MM.1S (cell line): ENCODE measurements at regions not wholly inside any gene's neighbourhood (a gene's known extent, or its start where the extent isn't known, plus 50 kb on each side); places are given as distances from the start of the nearest gene placed in this dataset.

Experiments
- DNase-seq: peaks from one replicate; pipeline ENCODE4 v3.0.0-alpha.2; 2015
- H2AFZ ChIP-seq: fragments of 300-600 bp; sonication (generic); 2 replicates; pipeline ENCODE4 v1.6.0; 2016; ENCODE audit warnings: antibody characterized with exemption, low read length
- H3F3A ChIP-seq: fragments of 300-600 bp; sonication (generic); 2 replicates; pipeline ENCODE4 v1.6.1; 2016; ENCODE audit warnings: mild to moderate bottlenecking, antibody characterized with exemption, low read length, moderate library complexity, mixed read lengths; ENCODE audit not compliant: insufficient read depth
- H3K27ac ChIP-seq: fragments of 300-600 bp; sonication (generic); 2 replicates; pipeline ENCODE4 v1.5.1; 2016; ENCODE audit warnings: mild to moderate bottlenecking, low read length
- H3K27me3 ChIP-seq: fragments of 300-600 bp; sonication (generic); replicated peaks from 2 replicates; pipeline ENCODE4 v1.6.0; 2016; ENCODE audit warnings: low read length; ENCODE audit not compliant: insufficient read depth
- H3K36me3 ChIP-seq: fragments of 300-600 bp; sonication (generic); replicated peaks from 2 replicates; pipeline ENCODE4 v1.6.1; 2016; ENCODE audit warnings: mild to moderate bottlenecking, low read length, mixed read lengths; ENCODE audit not compliant: insufficient read depth
- H3K4me1 ChIP-seq: fragments of 300-600 bp; sonication (generic); 2 replicates; pipeline ENCODE4 v1.6.1; 2016; ENCODE audit warnings: low read length, mixed read lengths
- H3K4me2 ChIP-seq: fragments of 300-600 bp; sonication (generic); 2 replicates; pipeline ENCODE4 v1.6.0; 2016; ENCODE audit warnings: low read depth, low read length
- H3K4me3 ChIP-seq: fragments of 300-600 bp; sonication (generic); 2 replicates; pipeline ENCODE4 v1.5.1; 2016; ENCODE audit warnings: low read length, mixed read lengths
- H3K79me2 ChIP-seq: fragments of 300-600 bp; sonication (generic); 2 replicates; pipeline ENCODE4 v1.6.1; 2016; ENCODE audit warnings: mixed run types, low read length, mixed read lengths
- H3K9ac ChIP-seq: fragments of 300-600 bp; sonication (generic); 2 replicates; pipeline ENCODE4 v1.6.1; 2016; ENCODE audit warnings: low read length, mixed read lengths
- H3K9me2 ChIP-seq: fragments of 300-600 bp; sonication (generic); replicated peaks from 2 replicates; pipeline ENCODE4 v1.6.1; 2016; ENCODE audit warnings: mild to moderate bottlenecking, low read length, mixed read lengths; ENCODE audit not compliant: insufficient read depth
- H3K9me3 ChIP-seq: fragments of 300-600 bp; sonication (generic); replicated peaks from 2 replicates; pipeline ENCODE4 v1.6.1; 2016; ENCODE audit warnings: mild to moderate bottlenecking, low read length, mixed read lengths; ENCODE audit not compliant: insufficient read depth
- H4K20me1 ChIP-seq: fragments of 300-600 bp; sonication (generic); 2 replicates; pipeline ENCODE4 v1.6.1; 2016; ENCODE audit warnings: mild to moderate bottlenecking, low read length, moderate library complexity, mixed read lengths; ENCODE audit not compliant: insufficient read depth
- EZH2 ChIP-seq: fragments of 300-600 bp; sonication (generic); optimal IDR thresholded peaks from 2 replicates; pipeline ENCODE3; 2017; ENCODE audit warnings: low read depth, mild to moderate bottlenecking, antibody characterized with exemption, low read length, mixed read lengths
- EZH2phosphoT487 ChIP-seq: fragments of 300-600 bp; sonication (generic); IDR thresholded peaks from 2 replicates; pipeline ENCODE4 v1.6.1; 2018; ENCODE audit warnings: antibody characterized with exemption, low read length
- TF ChIP-seq, protein P1 (sequence below): fragments of 300-600 bp; sonication (generic); IDR thresholded peaks from 2 replicates; pipeline ENCODE4 v1.5.1; 2016; ENCODE audit warnings: antibody characterized with exemption, low read length, mixed read lengths

DNA sequence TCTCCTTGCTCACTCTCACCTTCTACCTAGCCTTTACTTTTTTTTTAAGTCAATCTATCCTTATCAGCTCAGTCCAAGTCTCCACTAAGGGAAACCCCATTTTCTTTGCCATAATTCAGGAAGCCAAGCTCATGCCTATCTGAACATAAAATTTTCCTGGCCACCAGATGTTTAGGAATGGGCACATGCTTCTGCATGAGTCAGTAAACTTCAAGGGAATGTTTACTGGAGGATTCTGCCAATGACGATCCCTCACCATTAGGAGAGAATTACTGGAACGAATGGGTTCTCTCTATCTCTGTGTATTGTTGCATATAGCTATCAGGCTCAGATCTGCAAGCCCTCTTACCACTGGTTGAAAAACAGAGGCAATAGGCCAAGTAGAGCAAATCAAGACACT, 731.7 kb upstream of the ZNF804A start:
- no peaks in the 10 kb centered on the region for H3K4me1 ChIP-seq
- no peak overlapping the region for H3K4me2 ChIP-seq
- H2AFZ ChIP-seq: no peak overlapping the region
- no peaks in the 10 kb centered on the region for H4K20me1 ChIP-seq
- H3F3A ChIP-seq: no peaks in the 10 kb centered on the region
- TF ChIP-seq, protein P1, sequence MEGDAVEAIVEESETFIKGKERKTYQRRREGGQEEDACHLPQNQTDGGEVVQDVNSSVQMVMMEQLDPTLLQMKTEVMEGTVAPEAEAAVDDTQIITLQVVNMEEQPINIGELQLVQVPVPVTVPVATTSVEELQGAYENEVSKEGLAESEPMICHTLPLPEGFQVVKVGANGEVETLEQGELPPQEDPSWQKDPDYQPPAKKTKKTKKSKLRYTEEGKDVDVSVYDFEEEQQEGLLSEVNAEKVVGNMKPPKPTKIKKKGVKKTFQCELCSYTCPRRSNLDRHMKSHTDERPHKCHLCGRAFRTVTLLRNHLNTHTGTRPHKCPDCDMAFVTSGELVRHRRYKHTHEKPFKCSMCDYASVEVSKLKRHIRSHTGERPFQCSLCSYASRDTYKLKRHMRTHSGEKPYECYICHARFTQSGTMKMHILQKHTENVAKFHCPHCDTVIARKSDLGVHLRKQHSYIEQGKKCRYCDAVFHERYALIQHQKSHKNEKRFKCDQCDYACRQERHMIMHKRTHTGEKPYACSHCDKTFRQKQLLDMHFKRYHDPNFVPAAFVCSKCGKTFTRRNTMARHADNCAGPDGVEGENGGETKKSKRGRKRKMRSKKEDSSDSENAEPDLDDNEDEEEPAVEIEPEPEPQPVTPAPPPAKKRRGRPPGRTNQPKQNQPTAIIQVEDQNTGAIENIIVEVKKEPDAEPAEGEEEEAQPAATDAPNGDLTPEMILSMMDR: no peak
- TF ChIP-seq EZH2phosphoT487 (no peak), EZH2 (no peak)
- no peak overlapping the region for H3K9ac ChIP-seq
- H3K36me3 ChIP-seq: no peaks in the 10 kb centered on the region
- H3K9me3 ChIP-seq: no peaks in the 10 kb centered on the region
- no peaks in the 10 kb centered on the region for H3K27me3 ChIP-seq
- no peak overlapping the region for H3K27ac ChIP-seq
- no peaks in the 10 kb centered on the region for H3K79me2 ChIP-seq
- DNase-seq: no peak
- no peaks in the 10 kb centered on the region for H3K9me2 ChIP-seq
- no peak overlapping the region for H3K4me3 ChIP-seq

GRCh38 chr2:183867206-183867605, 731.1 kb upstream of the ZNF804A start:
- no peaks in the 10 kb centered on the region for H3K4me1 ChIP-seq

GRCh38 chr2:183868153-183868552, 730.2 kb upstream of the ZNF804A start:
- Histone ChIP-seq H3K36me3 (no peaks in the 10 kb centered on the region), H3K4me2 (no peak overlapping the region), H3K9ac (no peak overlapping the region), H3K4me3 (no peak overlapping the region), H3K4me1 (no peaks in the 10 kb centered on the region), H3K79me2 (no peaks in the 10 kb centered on the region), H3K27ac (no peak overlapping the region), H3K9me2 (no peaks in the 10 kb centered on the region), H4K20me1 (no peaks in the 10 kb centered on the region), H2AFZ (no peak overlapping the region), H3K9me3 (no peaks in the 10 kb centered on the region), H3K27me3 (no peaks in the 10 kb centered on the region), H3F3A (no peaks in the 10 kb centered on the region)
- TF ChIP-seq, protein P1: no peak
- no peak for TF ChIP-seq EZH2phosphoT487
- TF ChIP-seq EZH2: no peak
- no peak for DNase-seq

More at GRCh38 chr2:183867206-183867605, 731.1 kb upstream of the ZNF804A start:
- H2AFZ ChIP-seq: no peak overlapping the region
- no peaks in the 10 kb centered on the region for H3K36me3 ChIP-seq
- H3F3A ChIP-seq: no peaks in the 10 kb centered on the region
- H3K4me3 ChIP-seq: no peak overlapping the region
- no peak for DNase-seq
- TF ChIP-seq, protein P1: no peak
- TF ChIP-seq EZH2phosphoT487 (no peak), EZH2 (no peak)
- H3K9ac ChIP-seq: no peak overlapping the region
- no peaks in the 10 kb centered on the region for H3K9me2 ChIP-seq
- H3K4me2 ChIP-seq: no peak overlapping the region
- H3K27me3 ChIP-seq: no peaks in the 10 kb centered on the region
- no peak overlapping the region for H3K27ac ChIP-seq
- no peaks in the 10 kb centered on the region for H3K79me2 ChIP-seq
- no peaks in the 10 kb centered on the region for H4K20me1 ChIP-seq
- no peaks in the 10 kb centered on the region for H3K9me3 ChIP-seq
